ENCODE measurements at regions not wholly inside any gene's neighbourhood (a gene's known extent, or its start where the extent isn't known, plus 50 kb on each side); places are given as distances from the start of the nearest gene placed in this dataset.
"Not testable (repeated sequence)": the region's sequence is repeated elsewhere in the genome, so short reads cannot be mapped to it uniquely, and the experiment has no call there.

GRCh38 chr3:86849991-86850390 lies 141.0 kb downstream of the VGLL3 start:
- TF ChIP-seq CTCF (IDR thresholded peaks at IDR 0.05; ENCODE audit: low read depth, low read length): no peak
- H3K4me3 ChIP-seq (replicated peaks in 1 of 2; ENCODE audit: low read depth in 2 of 2, low read length in 2 of 2): no peak overlapping the region
- DNase-seq (ENCODE audit: low read depth in 2 of 2): no peak

GRCh38 chr3:86845726-86846125 lies 145.2 kb downstream of the VGLL3 start:
- DNase-seq (ENCODE audit: low read depth in 2 of 2): no peak
- TF ChIP-seq CTCF (IDR thresholded peaks at IDR 0.05; ENCODE audit: low read depth, low read length): no peak
- no peak overlapping the region for H3K4me3 ChIP-seq (replicated peaks in 1 of 2; ENCODE audit: low read depth in 2 of 2, low read length in 2 of 2)

DNA sequence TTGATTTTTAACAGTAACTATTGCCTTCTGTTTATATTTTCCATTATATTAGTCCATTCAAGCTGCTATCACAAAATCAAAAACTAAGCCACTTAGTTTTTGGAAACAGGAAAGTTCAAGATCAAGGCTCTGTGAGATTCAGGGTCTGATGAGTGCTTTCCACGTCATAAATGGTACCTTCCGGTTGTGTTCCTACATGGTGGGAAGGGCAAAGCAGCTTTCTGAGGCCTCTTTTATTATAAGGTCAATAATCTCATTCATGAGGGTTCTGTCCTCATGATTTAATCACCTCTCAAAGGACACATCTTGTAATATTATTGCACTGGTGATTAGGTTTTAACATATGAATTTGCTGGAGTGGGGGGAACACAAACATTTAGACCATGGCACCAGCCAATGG lies 152.0 kb downstream of the VGLL3 start:
- DNase-seq (ENCODE audit: low read depth in 2 of 2): no peak
- TF ChIP-seq CTCF (IDR thresholded peaks at IDR 0.05; ENCODE audit: low read depth, low read length): no peak
- no peak overlapping the region for H3K4me3 ChIP-seq (replicated peaks in 1 of 2; ENCODE audit: low read depth in 2 of 2, low read length in 2 of 2)

GRCh38 chr3:86837871-86838270 lies 153.1 kb downstream of the VGLL3 start:
- no peak for TF ChIP-seq CTCF (IDR thresholded peaks at IDR 0.05; ENCODE audit: low read depth, low read length)
- no peak overlapping the region for H3K4me3 ChIP-seq (replicated peaks in 1 of 2; ENCODE audit: low read depth in 2 of 2, low read length in 2 of 2)
- peak; percentile 5 to 45 for DNase-seq (ENCODE audit: low read depth in 2 of 2)

- no peak for TF ChIP-seq CTCF (IDR thresholded peaks at IDR 0.05; ENCODE audit: low read depth, low read length)
- DNase-seq (ENCODE audit: low read depth in 2 of 2): peak; percentile 49 to 61
- H3K4me3 ChIP-seq (replicated peaks in 1 of 2; ENCODE audit: low read depth in 2 of 2, low read length in 2 of 2): no peak overlapping the region
Measured at GRCh38 chr3:86830566-86830965, 160.4 kb downstream of the VGLL3 start.

DNA sequence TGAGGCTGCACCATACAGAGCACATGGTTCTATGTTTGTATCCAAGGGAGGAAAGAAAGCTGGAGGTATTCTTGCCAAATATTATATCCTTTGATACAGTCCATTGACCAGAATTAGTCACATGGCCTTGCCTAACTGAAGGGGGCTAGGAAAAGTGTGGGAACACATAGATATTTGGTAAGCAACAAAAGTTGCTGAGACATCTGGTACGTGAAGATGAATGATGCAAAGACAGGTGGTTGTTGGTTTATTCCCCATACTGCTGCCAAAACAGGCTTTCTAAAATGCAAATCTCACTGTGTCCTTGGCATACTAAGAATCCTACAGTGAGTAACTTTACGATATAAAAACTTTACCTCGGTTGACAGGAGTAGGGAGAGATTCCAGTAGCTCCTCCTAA lies 162.2 kb downstream of the VGLL3 start:
- no peak for DNase-seq (ENCODE audit: low read depth in 2 of 2)
- no peak for TF ChIP-seq CTCF (IDR thresholded peaks at IDR 0.05; ENCODE audit: low read depth, low read length)

DNA sequence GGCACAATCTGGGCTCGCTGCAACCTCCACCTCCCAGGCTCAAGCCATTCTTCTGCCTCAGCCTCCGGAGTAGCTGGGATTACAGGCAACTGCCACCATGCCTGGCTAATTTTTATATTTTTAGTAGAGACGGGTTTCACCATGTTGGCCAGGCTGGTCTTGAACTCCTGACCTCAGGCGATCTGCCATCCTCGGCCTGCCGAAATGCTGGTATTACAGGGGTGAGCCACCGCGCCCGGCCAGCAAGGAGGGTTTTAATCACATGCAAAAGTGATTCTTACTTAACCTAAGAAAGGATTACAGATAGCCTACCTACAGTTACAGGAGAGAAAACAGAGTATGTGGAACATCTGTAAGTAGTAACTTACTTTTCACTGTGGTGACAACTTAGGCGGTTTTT lies 163.4 kb downstream of the VGLL3 start:
- H3K4me3 ChIP-seq (replicated peaks in 1 of 2; ENCODE audit: low read depth in 2 of 2, low read length in 2 of 2); DNase-seq (ENCODE audit: low read depth in 2 of 2): not testable (repeated sequence)

More for the DNA sequence above, 162.2 kb downstream of the VGLL3 start:
- no peak overlapping the region for H3K4me3 ChIP-seq (replicated peaks in 1 of 2; ENCODE audit: low read depth in 2 of 2, low read length in 2 of 2)
